GM23338 (cell line): ENCODE measurements at regions not wholly inside any gene's neighbourhood (a gene's known extent, or its start where the extent isn't known, plus 50 kb on each side); places are given as distances from the start of the nearest gene placed in this dataset. TPM values are rescaled to one million over a fixed set of nuclear protein-coding genes. Genes with fewer than 3 reads are reported as not detected.

Experiments
- ATAC-seq: fragments of 200-7000 bp; cut with Tn5 transposase; 3 replicates; pipeline ENCODE4 v1.9.1; 2020
- DNase-seq: peaks from one replicate; pipeline ENCODE4 v3.0.0-alpha.2; 2015; ENCODE audit warnings: low spot score
- H2AFZ ChIP-seq: fragments of 200-600 bp; sonication (generic); 2 replicates; pipeline ENCODE4 v1.8.0; 2016; ENCODE audit warnings: antibody characterized with exemption, mild to moderate bottlenecking, moderate library complexity
- H3F3A ChIP-seq: fragments of 200-600 bp; sonication (generic); replicated peaks from 2 replicates; pipeline ENCODE4 v1.8.0; 2017; ENCODE audit warnings: antibody characterized with exemption, mixed run types, low read depth
- H3K27ac ChIP-seq: fragments of 200-600 bp; sonication (generic); 2 replicates; pipeline ENCODE4 v1.6.1; 2016; ENCODE audit warnings: low read depth
- H3K27me3 ChIP-seq: fragments of 200-600 bp; sonication (generic); 2 replicates; pipeline ENCODE4 v1.8.0; 2016; ENCODE audit warnings: mild to moderate bottlenecking, mixed run types, moderate library complexity; ENCODE audit not compliant: insufficient read depth
- H3K36me3 ChIP-seq: fragments of 200-600 bp; sonication (generic); 2 replicates; pipeline ENCODE4 v1.8.0; 2016; ENCODE audit warnings: mild to moderate bottlenecking; ENCODE audit not compliant: insufficient read depth
- H3K4me1 ChIP-seq: fragments of 200-600 bp; sonication (generic); 2 replicates; pipeline ENCODE4 v1.8.0; 2016; ENCODE audit warnings: mild to moderate bottlenecking, moderate library complexity; ENCODE audit not compliant: insufficient read depth
- H3K4me2 ChIP-seq: fragments of 200-600 bp; sonication (generic); 2 replicates; pipeline ENCODE4 v1.7.1; 2017; ENCODE audit warnings: mixed run types
- H3K4me3 ChIP-seq: fragments of 200-600 bp; sonication (generic); 2 replicates; pipeline ENCODE4 v1.6.1; 2016; ENCODE audit warnings: mixed run types
- H3K79me2 ChIP-seq: fragments of 200-600 bp; sonication (generic); replicated peaks from 2 replicates; pipeline ENCODE4 v1.8.0; 2017; ENCODE audit warnings: mild to moderate bottlenecking; ENCODE audit not compliant: insufficient read depth
- H3K9me2 ChIP-seq: fragments of 200-600 bp; sonication (generic); 2 replicates; pipeline ENCODE4 v1.8.0; 2017; ENCODE audit not compliant: insufficient read depth
- H4K20me1 ChIP-seq: fragments of 200-600 bp; sonication (generic); replicated peaks from 2 replicates; pipeline ENCODE4 v1.8.0; 2017; ENCODE audit warnings: mild to moderate bottlenecking; ENCODE audit not compliant: insufficient read depth
- H3K27ac Mint-ChIP-seq: 2 replicates; pipeline ENCODE4 v1.8.0; 2020; ENCODE audit warnings: inconsistent platforms, mild to moderate bottlenecking, moderate library complexity, mixed read lengths
- H3K27me3 Mint-ChIP-seq: 3 replicates; pipeline ENCODE4 v1.8.0; 2022; ENCODE audit warnings: low read depth, mild to moderate bottlenecking, moderate library complexity, mixed read lengths, inconsistent platforms; ENCODE audit not compliant: insufficient read depth, poor library complexity
- H3K36me3 Mint-ChIP-seq: 3 replicates; pipeline ENCODE4 v1.8.0; 2021; ENCODE audit warnings: low read depth, mild to moderate bottlenecking, inconsistent platforms, moderate library complexity, mixed read lengths
- H3K4me1 Mint-ChIP-seq: 3 replicates; pipeline ENCODE4 v1.8.0; 2020; ENCODE audit warnings: mild to moderate bottlenecking, inconsistent platforms, mixed read lengths
- H3K4me3 Mint-ChIP-seq: 3 replicates; pipeline ENCODE4 v1.8.0; 2021; ENCODE audit warnings: moderate library complexity, mild to moderate bottlenecking, inconsistent platforms, mixed read lengths
- H3K9me3 Mint-ChIP-seq: 3 replicates; pipeline ENCODE4 v1.8.0; 2020; ENCODE audit warnings: moderate library complexity, mild to moderate bottlenecking, inconsistent platforms, mixed read lengths
- NANOG ChIP-seq: IDR thresholded peaks from 2 replicates; pipeline ENCODE4 v1.6.1; 2016; ENCODE audit warnings: antibody characterized with exemption, borderline replicate concordance
- REST ChIP-seq: IDR thresholded peaks from one replicate; pipeline ENCODE4 v1.6.1; 2018; ENCODE audit warnings: antibody characterized with exemption; ENCODE audit not compliant: unreplicated experiment
- ZNF114 ChIP-seq: fragments of 250-450 bp; sonication (Bioruptor Pico); IDR thresholded peaks from 2 replicates; pipeline ENCODE4 v1.5.0; 2020; ENCODE audit warnings: mild to moderate bottlenecking, moderate library complexity
- ZNF331 ChIP-seq: fragments of 250-450 bp; sonication (Bioruptor Pico); IDR thresholded peaks from 2 replicates; pipeline ENCODE4 v1.5.0; 2020; ENCODE audit warnings: low read depth, mild to moderate bottlenecking, moderate library complexity
- small RNA-seq: library from RNA; depleted of rRNA; stranded (forward); fragments of <200 nt; gene quantifications from one replicate; pipeline ENCODE3, GENCODE V24; 2014; ENCODE audit warnings: low replicate concordance
- TF ChIP-seq, protein P1 (sequence below), 2 experiments: fragments of 200-600 bp in 1 of 2; sonication (generic) in 1 of 2; conservative IDR thresholded peaks; 2 replicates each; pipeline versions ENCODE4 v1.5.1 to v1.6.1; 2016 to 2017; ENCODE audit warnings: antibody characterized with exemption in 2 of 2, low read depth in 2 of 2, mild to moderate bottlenecking in 2 of 2, moderate library complexity in 1 of 2

DNA sequence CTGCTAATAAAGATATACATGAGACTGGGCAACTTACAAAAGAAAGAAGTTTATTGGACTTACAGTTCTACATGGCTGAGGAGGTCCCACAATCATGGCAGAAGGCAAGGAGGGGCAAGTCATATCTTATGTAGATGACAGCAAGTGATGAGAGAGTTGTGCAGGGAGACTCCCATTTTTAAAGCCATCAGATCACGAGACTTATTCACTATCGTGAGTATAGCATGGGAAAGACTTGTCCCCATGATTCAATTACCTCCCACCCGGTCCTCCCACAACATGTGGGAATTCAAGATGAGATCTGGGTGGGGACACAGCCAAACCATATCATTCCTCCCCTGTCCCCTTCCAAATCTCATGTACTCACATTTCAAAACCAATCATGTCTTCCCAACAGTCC lies 50.9 kb upstream of the GRID2 start (continued):
- no peak for TF ChIP-seq REST
- no peak for TF ChIP-seq ZNF114

GRCh38 chr4:92253550-92253949 lies 50.2 kb upstream of the GRID2 start:
- ATAC-seq = peak; percentile 1; the same call in 1 of the 3 replicates

More at GRCh38 chr4:92253550-92253949, 50.2 kb upstream of the GRID2 start:
- H3K27me3 ChIP-seq = peaks cover 22% of the 10 kb centered on the region; the same call in 1 of the 2 replicates
- H4K20me1 ChIP-seq = no peaks in the 10 kb centered on the region
- H3K9me2 ChIP-seq = no peaks in the 10 kb centered on the region; the same call in 1 of the 2 replicates
- Mint-ChIP-seq H3K27me3 (peaks cover 77% of the 10 kb centered on the region), H3K4me3 (no peak overlapping the region), H3K4me1 (no peaks in the 10 kb centered on the region; the same call in 2 of the 3 replicates), H3K9me3 (peaks cover 99% of the 10 kb centered on the region), H3K27ac (no peak overlapping the region), H3K36me3 (peaks cover 95% of the 10 kb centered on the region)
- peaks cover 55% of the 10 kb centered on the region for H3F3A ChIP-seq
- no peak overlapping the region for H3K4me3 ChIP-seq
- no peak overlapping the region for H2AFZ ChIP-seq
- H3K79me2 ChIP-seq = no peaks in the 10 kb centered on the region
- DNase-seq = no peak
- H3K36me3 ChIP-seq = peaks cover 14% of the 10 kb centered on the region; the same call in 1 of the 2 replicates
- no peaks in the 10 kb centered on the region for H3K4me1 ChIP-seq
- no peak overlapping the region for H3K27ac ChIP-seq
- TF ChIP-seq, protein P1, sequence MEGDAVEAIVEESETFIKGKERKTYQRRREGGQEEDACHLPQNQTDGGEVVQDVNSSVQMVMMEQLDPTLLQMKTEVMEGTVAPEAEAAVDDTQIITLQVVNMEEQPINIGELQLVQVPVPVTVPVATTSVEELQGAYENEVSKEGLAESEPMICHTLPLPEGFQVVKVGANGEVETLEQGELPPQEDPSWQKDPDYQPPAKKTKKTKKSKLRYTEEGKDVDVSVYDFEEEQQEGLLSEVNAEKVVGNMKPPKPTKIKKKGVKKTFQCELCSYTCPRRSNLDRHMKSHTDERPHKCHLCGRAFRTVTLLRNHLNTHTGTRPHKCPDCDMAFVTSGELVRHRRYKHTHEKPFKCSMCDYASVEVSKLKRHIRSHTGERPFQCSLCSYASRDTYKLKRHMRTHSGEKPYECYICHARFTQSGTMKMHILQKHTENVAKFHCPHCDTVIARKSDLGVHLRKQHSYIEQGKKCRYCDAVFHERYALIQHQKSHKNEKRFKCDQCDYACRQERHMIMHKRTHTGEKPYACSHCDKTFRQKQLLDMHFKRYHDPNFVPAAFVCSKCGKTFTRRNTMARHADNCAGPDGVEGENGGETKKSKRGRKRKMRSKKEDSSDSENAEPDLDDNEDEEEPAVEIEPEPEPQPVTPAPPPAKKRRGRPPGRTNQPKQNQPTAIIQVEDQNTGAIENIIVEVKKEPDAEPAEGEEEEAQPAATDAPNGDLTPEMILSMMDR (conservative IDR thresholded peaks at IDR 0.05; ENCODE audit: low read depth in 2 of 2) = peak in 1 of 2 experiments; percentile 37; a peak in 2 of 4 replicates
- TF ChIP-seq NANOG = no peak
- TF ChIP-seq ZNF331 (CRISPR knock-in tag) = no peak
- TF ChIP-seq ZNF114 = peak; percentile 10; the same call in 1 of the 2 replicates
- no peak overlapping the region for H3K4me2 ChIP-seq

Small RNA genes lying in the stretch of these regions (small RNA-seq; reads per million reads assigned to genes)
- gene KRT19P6 = not detected
